ENCODE measurements at regions not wholly inside any gene's neighbourhood (a gene's known extent, or its start where the extent isn't known, plus 50 kb on each side); places are given as distances from the start of the nearest gene placed in this dataset.

DNA sequence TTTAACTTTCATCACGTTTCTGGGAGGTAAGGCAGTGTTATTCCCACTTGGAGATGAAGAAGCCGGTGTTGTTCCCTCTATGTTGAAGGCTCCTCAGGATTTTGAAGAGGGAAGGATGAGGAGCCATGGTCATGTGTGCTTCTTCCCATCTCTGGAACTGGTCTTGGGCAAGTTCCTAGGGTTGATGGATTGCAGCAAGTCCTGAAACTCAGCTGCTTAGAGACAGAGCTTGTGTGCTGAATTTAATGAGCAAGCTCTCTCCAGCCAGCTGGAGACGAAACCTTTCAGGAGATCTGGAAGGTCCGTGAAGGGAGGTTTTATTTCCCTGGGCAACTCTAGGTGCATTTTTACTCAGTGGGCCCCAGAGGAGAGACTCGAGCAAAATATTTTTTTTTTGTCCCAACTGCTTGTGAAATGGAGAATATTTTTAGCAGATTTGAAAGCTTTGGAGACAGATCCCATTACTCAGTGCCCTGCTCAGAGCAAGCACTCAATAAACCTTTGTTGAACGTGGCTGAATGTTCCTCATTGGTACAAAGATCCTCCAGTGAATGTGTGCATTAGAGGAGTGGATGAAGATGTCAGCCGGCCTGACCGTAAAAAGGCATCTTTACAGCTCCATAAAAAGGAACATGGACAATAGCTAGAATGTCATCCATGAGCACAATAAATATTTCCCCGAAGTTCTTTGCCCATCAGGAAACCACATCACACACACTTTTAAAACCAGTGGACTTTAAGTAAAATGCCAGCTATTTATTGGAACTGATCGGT is 55.6 kb upstream of the RGMA start:
- no peaks in the 10 kb centered on the region for H3K79me2 ChIP-seq (ENCODE audit: insufficient read depth)
- no peaks in the 10 kb centered on the region for H4K20me1 ChIP-seq (ENCODE audit: insufficient read depth)
- no peak for DNase-seq
- no peaks in the 10 kb centered on the region for H3K9me3 ChIP-seq
- no peak overlapping the region for H2AFZ ChIP-seq (ENCODE audit: low read depth)
- TF ChIP-seq MEF2A (IDR thresholded peaks at IDR 0.05; ENCODE audit: borderline replicate concordance, low read depth), result no peak
- TF ChIP-seq RXRA (IDR thresholded peaks at IDR 0.05; ENCODE audit: borderline replicate concordance, low read depth), result no peak
- TF ChIP-seq CHD2 (IDR thresholded peaks at IDR 0.05; ENCODE audit: low read length, partially characterized antibody), result no peak
- TF ChIP-seq RAD21 (IDR thresholded peaks at IDR 0.05; ENCODE audit: low read length), result no peak
- TF ChIP-seq FOXM1 (IDR thresholded peaks at IDR 0.05; ENCODE audit: low read depth), result no peak
- no peak for TF ChIP-seq TCF12 (IDR thresholded peaks at IDR 0.05)
- no peak for TF ChIP-seq NFIC (IDR thresholded peaks at IDR 0.05; ENCODE audit: borderline replicate concordance)
- TF ChIP-seq ZBTB33 (IDR thresholded peaks at IDR 0.05; ENCODE audit: borderline replicate concordance, low read depth), result no peak
- no peak for TF ChIP-seq FOXJ3 (CRISPR knock-in tag; IDR thresholded peaks at IDR 0.05)
- TF ChIP-seq TEAD4 (IDR thresholded peaks at IDR 0.05; ENCODE audit: borderline replicate concordance, insufficient read depth), result no peak
- no peak for TF ChIP-seq MXI1 (IDR thresholded peaks at IDR 0.05; ENCODE audit: low read depth, low read length)
- no peak for TF ChIP-seq ELF1 (IDR thresholded peaks at IDR 0.05)
- TF ChIP-seq EZH2phosphoT487 (IDR thresholded peaks at IDR 0.05; ENCODE audit: borderline replicate concordance, low read depth), result no peak
- TF ChIP-seq TAF1 (IDR thresholded peaks at IDR 0.05; ENCODE audit: borderline replicate concordance, low read depth, low read length), result no peak
- TF ChIP-seq, protein P1, sequence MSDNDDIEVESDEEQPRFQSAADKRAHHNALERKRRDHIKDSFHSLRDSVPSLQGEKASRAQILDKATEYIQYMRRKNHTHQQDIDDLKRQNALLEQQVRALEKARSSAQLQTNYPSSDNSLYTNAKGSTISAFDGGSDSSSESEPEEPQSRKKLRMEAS (IDR thresholded peaks at IDR 0.05; ENCODE audit: low read depth), result no peak
- no peak for TF ChIP-seq POLR2AphosphoS5 (IDR thresholded peaks at IDR 0.05; ENCODE audit: low read depth, low read length)
- no peak for TF ChIP-seq IRF3 (IDR thresholded peaks at IDR 0.05; ENCODE audit: low read depth, low read length)
- TF ChIP-seq, protein P2, sequence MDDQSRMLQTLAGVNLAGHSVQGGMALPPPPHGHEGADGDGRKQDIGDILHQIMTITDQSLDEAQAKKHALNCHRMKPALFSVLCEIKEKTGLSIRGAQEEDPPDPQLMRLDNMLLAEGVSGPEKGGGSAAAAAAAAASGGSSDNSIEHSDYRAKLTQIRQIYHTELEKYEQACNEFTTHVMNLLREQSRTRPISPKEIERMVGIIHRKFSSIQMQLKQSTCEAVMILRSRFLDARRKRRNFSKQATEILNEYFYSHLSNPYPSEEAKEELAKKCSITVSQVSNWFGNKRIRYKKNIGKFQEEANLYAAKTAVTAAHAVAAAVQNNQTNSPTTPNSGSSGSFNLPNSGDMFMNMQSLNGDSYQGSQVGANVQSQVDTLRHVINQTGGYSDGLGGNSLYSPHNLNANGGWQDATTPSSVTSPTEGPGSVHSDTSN (IDR thresholded peaks at IDR 0.05), result no peak
- TF ChIP-seq NRF1 (IDR thresholded peaks at IDR 0.05; ENCODE audit: low read depth, low read length), result no peak
- no peaks in the 10 kb centered on the region for H3K9me2 ChIP-seq
- no peak overlapping the region for H3K4me2 ChIP-seq
- H3K4me1 ChIP-seq (ENCODE audit: control insufficient read depth in 1 of 2, insufficient read depth in 2 of 2, low read depth in 1 of 2, low read length in 1 of 2), result no peaks in the 10 kb centered on the region
- H3K27me3 ChIP-seq (ENCODE audit: insufficient read depth), result no peaks in the 10 kb centered on the region
- H3K9ac ChIP-seq, result no peak overlapping the region
- H3K4me3 ChIP-seq (ENCODE audit: low read depth in 2 of 2, low read length in 1 of 2), result no peak overlapping the region
- no peaks in the 10 kb centered on the region for H3K36me3 ChIP-seq (replicated peaks in 1 of 2; ENCODE audit: control insufficient read depth in 1 of 2, insufficient read depth in 2 of 2, low read length in 1 of 2)
- ChIA-PET POLR2A (no interaction called here), CTCF (no interaction called here)
- 25% methylated on average over 10 of the region's 10 CpGs for WGBS (ENCODE audit: low lambda C conversion rate)
- H3F3A ChIP-seq (replicated peaks; ENCODE audit: insufficient read depth), result no peaks in the 10 kb centered on the region
- H3K27ac ChIP-seq (ENCODE audit: low read depth in 2 of 2, low read length in 1 of 2), result no peak overlapping the region

Data from SK-N-SH (cell line).